MCF 10A (cell line): ENCODE measurements at regions not wholly inside any gene's neighbourhood (a gene's known extent, or its start where the extent isn't known, plus 50 kb on each side); places are given as distances from the start of the nearest gene placed in this dataset.

Source experiments
- BruUV-seq: library from RNA; stranded (reverse); fragments of 400-500 nt; replicated peaks from 2 replicates; lab custom pipeline; 2021; lab: Mats Ljungman, UMichigan
- CTCF ChIA-PET: fragments of 300-600 bp; sonication (Branson Sonifier 250); formaldehyde crosslinking; extraction: SDS; loops from one replicate; lab custom pipeline; 2021; ENCODE audit warnings: antibody characterized with exemption, inconsistent platforms; lab: Yijun Ruan, JAX
- POLR2A ChIA-PET: fragments of 300-600, 350-650 bp; sonication (Branson Sonifier 250); formaldehyde crosslinking; extraction: SDS; loops from one replicate; lab custom pipeline; 2020; ENCODE audit warnings: antibody characterized with exemption, inconsistent platforms; lab: Yijun Ruan, JAX
- DNase-seq: peaks from one replicate; pipeline ENCODE4 v3.0.0-alpha.2; 2018; ENCODE audit not compliant: unreplicated experiment
- H3K27ac Mint-ChIP-seq: one replicate; pipeline ENCODE4 v1.8.0; 2022; ENCODE audit warnings: mild to moderate bottlenecking, low read depth, mixed read lengths; ENCODE audit not compliant: unreplicated experiment
- H3K27me3 Mint-ChIP-seq: one replicate; pipeline ENCODE4 v1.8.0; 2022; ENCODE audit warnings: mixed read lengths; ENCODE audit not compliant: insufficient read depth, unreplicated experiment
- H3K36me3 Mint-ChIP-seq: one replicate; pipeline ENCODE4 v1.8.0; 2022; ENCODE audit warnings: mild to moderate bottlenecking, moderate library complexity, mixed read lengths; ENCODE audit not compliant: insufficient read depth, unreplicated experiment
- H3K4me1 Mint-ChIP-seq: one replicate; pipeline ENCODE4 v1.8.0; 2022; ENCODE audit warnings: mixed read lengths; ENCODE audit not compliant: insufficient read depth, unreplicated experiment
- H3K4me3 Mint-ChIP-seq: one replicate; pipeline ENCODE4 v1.8.0; 2022; ENCODE audit warnings: mild to moderate bottlenecking, moderate library complexity, mixed read lengths; ENCODE audit not compliant: unreplicated experiment
- H3K9me3 Mint-ChIP-seq: one replicate; pipeline ENCODE4 v1.8.0; 2022; ENCODE audit warnings: mixed read lengths; ENCODE audit not compliant: unreplicated experiment
- intact Hi-C: fragments of 100-400 bp; cut with micrococcal nuclease; formaldehyde crosslinking; loops from 2 replicates; pipeline ENCODE4 v1.14.1; 2022
- TF ChIP-seq, protein P1 (sequence below): fragments of 200-600 bp; IDR thresholded peaks from one replicate; pipeline ENCODE4 v1.8.0; 2022; ENCODE audit warnings: antibody characterized with exemption, mild to moderate bottlenecking; ENCODE audit not compliant: unreplicated experiment

DNA sequence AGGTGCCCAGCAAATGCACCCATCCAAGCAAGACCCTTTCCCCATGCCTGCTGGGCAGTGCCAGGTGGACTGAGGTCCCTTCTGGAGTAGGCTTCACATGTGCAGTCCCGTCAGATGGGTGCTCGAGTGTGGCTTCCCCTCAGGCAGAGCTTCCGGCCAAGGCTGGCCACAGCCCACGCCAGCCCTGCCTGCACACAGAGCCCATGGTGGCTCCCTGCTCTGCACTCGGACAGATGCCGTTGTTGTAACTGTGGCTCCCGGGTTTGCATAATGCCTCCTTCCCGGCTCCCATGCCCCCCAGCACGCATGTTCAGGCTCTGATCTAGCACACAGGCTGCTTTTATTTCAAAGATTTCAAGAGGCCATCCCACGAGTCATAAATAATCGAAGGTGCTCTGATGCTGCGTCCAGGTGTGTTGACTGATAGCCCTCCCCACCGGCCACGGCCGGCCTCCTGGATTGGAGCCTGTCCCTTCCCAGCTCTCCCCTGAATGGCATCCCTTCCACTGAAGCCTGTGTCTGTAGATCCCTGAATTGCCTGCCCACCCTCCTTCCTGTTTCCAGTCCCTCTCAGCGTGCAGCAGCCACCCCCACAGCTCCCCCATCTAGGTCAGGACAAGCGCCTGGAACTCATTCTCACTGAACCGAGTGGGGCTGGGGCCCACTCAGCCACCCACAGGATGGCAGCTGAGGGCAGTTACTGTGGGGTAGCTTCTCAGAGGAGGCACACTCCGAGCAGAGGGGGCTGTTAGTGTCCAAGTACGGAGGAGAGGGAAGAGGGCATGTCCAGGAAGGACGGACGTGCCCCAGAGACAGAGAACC, 100.0 kb upstream of the LINGO1 start:
- DNase-seq: no peak
- POLR2A ChIA-PET: no interaction called here
- CTCF ChIA-PET: interaction anchor here (0.6 kb wide), 2 partner anchors 23 to 33 kb away, joined by 3 read pairs; no protein-coding TSS in a partner anchor
- intact Hi-C loops: no loop called here
- no peaks in the 10 kb centered on the region for H3K4me1 Mint-ChIP-seq
- peaks cover 57% of the 10 kb centered on the region for H3K27me3 Mint-ChIP-seq
- H3K4me3 Mint-ChIP-seq: no peak overlapping the region
- H3K9me3 Mint-ChIP-seq: no peaks in the 10 kb centered on the region
- H3K27ac Mint-ChIP-seq: no peak overlapping the region
- no peaks in the 10 kb centered on the region for H3K36me3 Mint-ChIP-seq
- no TSS peak for BruUV-seq
- TF ChIP-seq, protein P1, sequence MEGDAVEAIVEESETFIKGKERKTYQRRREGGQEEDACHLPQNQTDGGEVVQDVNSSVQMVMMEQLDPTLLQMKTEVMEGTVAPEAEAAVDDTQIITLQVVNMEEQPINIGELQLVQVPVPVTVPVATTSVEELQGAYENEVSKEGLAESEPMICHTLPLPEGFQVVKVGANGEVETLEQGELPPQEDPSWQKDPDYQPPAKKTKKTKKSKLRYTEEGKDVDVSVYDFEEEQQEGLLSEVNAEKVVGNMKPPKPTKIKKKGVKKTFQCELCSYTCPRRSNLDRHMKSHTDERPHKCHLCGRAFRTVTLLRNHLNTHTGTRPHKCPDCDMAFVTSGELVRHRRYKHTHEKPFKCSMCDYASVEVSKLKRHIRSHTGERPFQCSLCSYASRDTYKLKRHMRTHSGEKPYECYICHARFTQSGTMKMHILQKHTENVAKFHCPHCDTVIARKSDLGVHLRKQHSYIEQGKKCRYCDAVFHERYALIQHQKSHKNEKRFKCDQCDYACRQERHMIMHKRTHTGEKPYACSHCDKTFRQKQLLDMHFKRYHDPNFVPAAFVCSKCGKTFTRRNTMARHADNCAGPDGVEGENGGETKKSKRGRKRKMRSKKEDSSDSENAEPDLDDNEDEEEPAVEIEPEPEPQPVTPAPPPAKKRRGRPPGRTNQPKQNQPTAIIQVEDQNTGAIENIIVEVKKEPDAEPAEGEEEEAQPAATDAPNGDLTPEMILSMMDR: no peak

- Mint-ChIP-seq H3K27me3 (peaks cover 50% of the 10 kb centered on the region), H3K27ac (no peak overlapping the region), H3K9me3 (no peaks in the 10 kb centered on the region), H3K36me3 (no peaks in the 10 kb centered on the region), H3K4me3 (no peak overlapping the region), H3K4me1 (no peaks in the 10 kb centered on the region)
- POLR2A ChIA-PET: no interaction called here
- no peak for DNase-seq
- TF ChIP-seq, protein P1: no peak
- intact Hi-C loops: no loop called here
- CTCF ChIA-PET: interaction anchor here (0.6 to 0.7 kb wide), 2 partner anchors 24 to 347 kb away, joined by 3 read pairs; no protein-coding TSS in a partner anchor
- no TSS peak for BruUV-seq
Measured at GRCh38 chr15:77731945-77732344, 99.2 kb upstream of the LINGO1 start.

GRCh38 chr15:77731067-77731466, 98.4 kb upstream of the LINGO1 start:
- DNase-seq: no peak
- intact Hi-C loops: no loop called here
- BruUV-seq: no TSS peak
- no peaks in the 10 kb centered on the region for H3K4me1 Mint-ChIP-seq
- H3K9me3 Mint-ChIP-seq: no peaks in the 10 kb centered on the region
- no peak overlapping the region for H3K27ac Mint-ChIP-seq
- H3K27me3 Mint-ChIP-seq: peaks cover 41% of the 10 kb centered on the region
- H3K4me3 Mint-ChIP-seq: no peak overlapping the region
- POLR2A ChIA-PET: no interaction called here
- H3K36me3 Mint-ChIP-seq: no peaks in the 10 kb centered on the region
- TF ChIP-seq, protein P1: no peak
- CTCF ChIA-PET: interaction anchor here (2.4 kb wide), 1 partner anchor 97 kb away, joined by 7 read pairs; no protein-coding TSS in a partner anchor

DNA sequence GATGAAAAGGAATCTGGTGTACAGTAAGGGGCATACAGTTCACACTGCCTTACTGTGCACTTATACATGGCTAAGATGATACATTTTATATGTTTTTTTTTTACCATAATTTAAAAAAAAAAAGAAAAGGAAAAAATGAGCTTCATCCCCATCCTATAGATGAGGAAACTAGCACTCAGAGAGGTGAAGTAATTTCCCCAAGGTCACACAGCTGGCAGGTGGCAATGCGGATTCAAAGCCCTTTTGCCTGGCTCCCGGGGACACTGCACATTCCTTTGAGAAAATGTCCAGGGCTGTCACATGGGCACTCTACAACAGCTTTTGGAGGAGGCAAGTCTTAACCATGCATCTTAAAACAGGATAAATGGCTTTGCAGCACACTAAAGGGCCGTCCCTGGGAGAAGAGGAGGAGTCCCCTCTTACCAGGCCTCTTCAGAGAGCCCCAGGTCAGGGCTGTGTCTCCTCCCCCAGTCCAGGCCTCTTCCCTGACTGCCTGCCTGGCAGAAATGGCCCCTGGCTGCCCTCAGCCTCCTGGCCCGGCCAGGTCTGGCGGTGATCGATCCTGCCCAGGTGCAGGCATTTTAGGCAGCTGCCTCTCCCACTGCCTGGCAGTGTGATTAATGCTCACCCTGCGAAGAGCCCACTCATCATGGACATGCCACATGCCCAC, 95.1 kb upstream of the LINGO1 start:
- Mint-ChIP-seq H3K27ac (no peak overlapping the region), H3K4me3 (no peak overlapping the region), H3K27me3 (peaks cover 29% of the 10 kb centered on the region), H3K4me1 (no peaks in the 10 kb centered on the region), H3K36me3 (no peaks in the 10 kb centered on the region), H3K9me3 (no peaks in the 10 kb centered on the region)
- no peak for DNase-seq
- intact Hi-C loops: no loop called here
- no TSS peak for BruUV-seq
- ChIA-PET CTCF (no interaction called here), POLR2A (no interaction called here)
- TF ChIP-seq, protein P1: no peak
